SK-N-SH (cell line): ENCODE measurements at regions not wholly inside any gene's neighbourhood (a gene's known extent, or its start where the extent isn't known, plus 50 kb on each side); places are given as distances from the start of the nearest gene placed in this dataset.

Experiments used
- CTCF ChIA-PET: fragments of 300-600, 350-600 bp; formaldehyde crosslinking; extraction: SDS; loops from one replicate; lab custom pipeline; 2021; lab: Yijun Ruan, JAX
- POLR2A ChIA-PET: fragments of 350-600 bp; sonication (Branson Sonifier 250); formaldehyde crosslinking; extraction: SDS; loops from one replicate; lab custom pipeline; 2020; ENCODE audit warnings: antibody characterized with exemption, inconsistent platforms; lab: Yijun Ruan, JAX
- DNase-seq: peaks from one replicate; pipeline ENCODE4 v3.0.0; 2012
- H2AFZ ChIP-seq: fragments of 200-600 bp; sonication (generic); 2 replicates; pipeline ENCODE4 v1.8.1; 2016; ENCODE audit warnings: antibody characterized with exemption, mild to moderate bottlenecking, low read depth
- H3F3A ChIP-seq: fragments of 200-600 bp; sonication (generic); replicated peaks from 2 replicates; pipeline ENCODE3; 2016; ENCODE audit warnings: antibody characterized with exemption, mild to moderate bottlenecking; ENCODE audit not compliant: insufficient read depth
- H3K27ac ChIP-seq, 2 experiments: fragments of 200-500 bp in 1 of 2; fragments of 200-600 bp in 1 of 2; sonication (Bioruptor generic) in 1 of 2; sonication (generic), shearing (Covaris generic) in 1 of 2; 2 replicates each; pipeline versions ENCODE4 v1.5.1 to v1.6.1; 2014 to 2016; ENCODE audit warnings: low read depth in 2 of 2, inconsistent platforms in 1 of 2, low read length in 1 of 2, mild to moderate bottlenecking in 1 of 2, mixed read lengths in 1 of 2
- H3K27me3 ChIP-seq: fragments of 200-600 bp; sonication (generic), shearing (Covaris generic); 2 replicates; pipeline ENCODE4 v1.6.1; 2016; ENCODE audit warnings: mixed run types; ENCODE audit not compliant: insufficient read depth
- H3K36me3 ChIP-seq, 2 experiments: fragments of 200-500 bp in 1 of 2; fragments of 200-600 bp in 1 of 2; sonication (Bioruptor generic) in 1 of 2; sonication (generic) in 1 of 2; replicated peaks in 1 of 2; 2 replicates each; pipeline versions ENCODE3 to v1.5.1; 2014 to 2016; ENCODE audit warnings: low read length in 1 of 2, mild to moderate bottlenecking in 1 of 2; ENCODE audit not compliant: insufficient read depth in 2 of 2, control insufficient read depth in 1 of 2
- H3K4me1 ChIP-seq, 2 experiments: fragments of 200-500 bp in 1 of 2; fragments of 200-600 bp in 1 of 2; sonication (Bioruptor generic) in 1 of 2; sonication (generic), shearing (Covaris generic) in 1 of 2; 2 replicates each; pipeline versions ENCODE4 v1.5.1 to v1.6.1; 2014 to 2016; ENCODE audit warnings: low read depth in 1 of 2, low read length in 1 of 2, mixed run types in 1 of 2; ENCODE audit not compliant: insufficient read depth in 2 of 2, control insufficient read depth in 1 of 2
- H3K4me2 ChIP-seq: fragments of 200-600 bp; sonication (generic), shearing (Covaris generic); 2 replicates; pipeline ENCODE4 v1.6.1; 2017; ENCODE audit warnings: mixed run types
- H3K4me3 ChIP-seq, 2 experiments: fragments of 200-500 bp in 1 of 2; fragments of 200-600 bp in 1 of 2; sonication (Bioruptor generic) in 1 of 2; sonication (generic), shearing (Covaris generic) in 1 of 2; 2 replicates each; pipeline versions ENCODE4 v1.5.1 to v1.8.1; 2014 to 2016; ENCODE audit warnings: low read depth in 2 of 2, inconsistent platforms in 1 of 2, low read length in 1 of 2, mild to moderate bottlenecking in 1 of 2, mixed read lengths in 1 of 2, moderate library complexity in 1 of 2
- H3K79me2 ChIP-seq: fragments of 200-600 bp; sonication (generic); 2 replicates; pipeline ENCODE4 v1.8.1; 2017; ENCODE audit warnings: mild to moderate bottlenecking; ENCODE audit not compliant: insufficient read depth
- H3K9ac ChIP-seq: fragments of 200-600 bp; sonication (generic); 2 replicates; pipeline ENCODE4 v1.6.1; 2017; ENCODE audit warnings: mixed run types
- H3K9me2 ChIP-seq: fragments of 200-600 bp; sonication (generic); 2 replicates; pipeline ENCODE4 v1.6.1; 2017; ENCODE audit warnings: mixed run types
- H3K9me3 ChIP-seq: fragments of 200-600 bp; sonication (generic); 2 replicates; pipeline ENCODE4 v1.6.1; 2017; ENCODE audit warnings: mixed run types, mild to moderate bottlenecking, moderate library complexity
- H4K20me1 ChIP-seq: fragments of 200-600 bp; sonication (generic); 2 replicates; pipeline ENCODE4 v1.6.1; 2017; ENCODE audit warnings: mild to moderate bottlenecking, mixed run types; ENCODE audit not compliant: insufficient read depth
- CTCF ChIP-seq: fragments of 200-600 bp; sonication (generic); IDR thresholded peaks from 2 replicates; pipeline ENCODE4 v1.6.1; 2017; ENCODE audit warnings: antibody characterized with exemption, mild to moderate bottlenecking, moderate library complexity
- EP300 ChIP-seq, 2 experiments: IDR thresholded peaks; 2 replicates each; pipeline versions ENCODE4 v1.4.0 to v1.6.1; 2012; ENCODE audit warnings: borderline replicate concordance in 1 of 2, low read depth in 1 of 2, low read length in 1 of 2
- FOSL2 ChIP-seq: IDR thresholded peaks from 2 replicates; pipeline ENCODE4 v1.4.0; 2012; ENCODE audit warnings: low read depth, mild to moderate bottlenecking, moderate library complexity, borderline replicate concordance
- FOXJ3 ChIP-seq: sonication (generic); formaldehyde crosslinking; IDR thresholded peaks from 2 replicates; pipeline ENCODE4 v1.5.1; 2020; ENCODE audit warnings: mild to moderate bottlenecking, missing genetic modification reagents
- JUND ChIP-seq: IDR thresholded peaks from 2 replicates; pipeline ENCODE4 v1.4.0; 2012
- MAX ChIP-seq: IDR thresholded peaks from 2 replicates; pipeline ENCODE4 v1.4.0; 2012; ENCODE audit warnings: low read depth
- MXI1 ChIP-seq: IDR thresholded peaks from 2 replicates; pipeline ENCODE4 v1.6.1; 2012; ENCODE audit warnings: mild to moderate bottlenecking, low read depth, low read length, improper control_type of control experiment
- REST ChIP-seq: IDR thresholded peaks from 2 replicates; pipeline ENCODE4 v1.6.1; 2012; ENCODE audit warnings: mild to moderate bottlenecking, low read depth, low read length, moderate library complexity
- TAF1 ChIP-seq: IDR thresholded peaks from 2 replicates; pipeline ENCODE4 v1.6.1; 2012; ENCODE audit warnings: low read depth, mild to moderate bottlenecking, low read length, moderate library complexity, borderline replicate concordance
- TEAD4 ChIP-seq: IDR thresholded peaks from 2 replicates; pipeline ENCODE4 v1.4.0; 2012; ENCODE audit warnings: mild to moderate bottlenecking, borderline replicate concordance; ENCODE audit not compliant: insufficient read depth
- USF1 ChIP-seq: IDR thresholded peaks from 2 replicates; pipeline ENCODE4 v1.4.0; 2012; ENCODE audit warnings: low read depth, borderline replicate concordance
- ZBTB33 ChIP-seq: IDR thresholded peaks from 2 replicates; pipeline ENCODE4 v1.4.0; 2012; ENCODE audit warnings: low read depth, borderline replicate concordance
- WGBS: methylation state at CpG from one replicate; pipeline ENCODE4 v1.1.6; 2017; ENCODE audit warnings: low lambda C conversion rate; 5-methylcytosine and 5-hydroxymethylcytosine counted together

GRCh38 chr17:34001246-34001645, 253.8 kb upstream of the CCL2 start:
- CTCF ChIA-PET: interaction anchor here (0.8 kb wide), 1 partner anchor 276 kb away, joined by 3 read pairs; no protein-coding TSS in a partner anchor
- no peaks in the 10 kb centered on the region for H3K27me3 ChIP-seq
- no peak overlapping the region for H2AFZ ChIP-seq
- no peak overlapping the region for H3K27ac ChIP-seq
- H4K20me1 ChIP-seq: no peaks in the 10 kb centered on the region
- no peak overlapping the region for H3K9ac ChIP-seq
- 14% methylated on average over 2 of the region's 2 CpGs for WGBS
- no peak overlapping the region for H3K4me3 ChIP-seq
- no peaks in the 10 kb centered on the region for H3K36me3 ChIP-seq
- H3K9me3 ChIP-seq: 0 out of 2 replicates have a peak, but pooled peaks cover 4% of the 10 kb centered on the region
- POLR2A ChIA-PET: no interaction called here
- no peaks in the 10 kb centered on the region for H3F3A ChIP-seq
- H3K4me1 ChIP-seq: no peaks in the 10 kb centered on the region
- TF ChIP-seq ZBTB33 (no peak), REST (no peak), TAF1 (no peak), MXI1 (no peak), FOXJ3 (CRISPR knock-in tag) (no peak), EP300 (IDR thresholded peaks at IDR 0.05; ENCODE audit: borderline replicate concordance in 1 of 2, low read depth in 1 of 2, low read length in 1 of 2) (no peak), CTCF (no peak), FOSL2 (no peak), MAX (no peak), TEAD4 (no peak), USF1 (no peak), JUND (no peak)
- TF ChIP-seq, all 33 proteins: peak for 0
- DNase-seq: no peak
- H3K4me2 ChIP-seq: no peak overlapping the region
- 0 out of 2 replicates have a peak, but pooled peaks cover 3% of the 10 kb centered on the region for H3K9me2 ChIP-seq
- no peaks in the 10 kb centered on the region for H3K79me2 ChIP-seq
